ENCODE measurements at regions not wholly inside any gene's neighbourhood (a gene's known extent, or its start where the extent isn't known, plus 50 kb on each side); places are given as distances from the start of the nearest gene placed in this dataset.
A peak's percentile ranks its signal among the peaks of the same experiment; 100 is the strongest.

- no peak for TF ChIP-seq CTCF (IDR thresholded peaks at IDR 0.05; ENCODE audit: insufficient read depth, low read depth, low read length)
- no peak overlapping the region for H3K4me3 ChIP-seq (ENCODE audit: low read depth, low read length)
- no peak for DNase-seq (ENCODE audit: low read depth)
Observed at GRCh38 chr4:107122736-107123135, 86.6 kb upstream of the DKK2 start.

GRCh38 chr4:107120661-107121060 is 84.5 kb upstream of the DKK2 start:
- no peak for DNase-seq (ENCODE audit: low read depth)
- no peak overlapping the region for H3K4me3 ChIP-seq (ENCODE audit: low read depth, low read length)
- TF ChIP-seq CTCF (IDR thresholded peaks at IDR 0.05; ENCODE audit: insufficient read depth, low read depth, low read length), result no peak

GRCh38 chr4:107117726-107118125 is 81.6 kb upstream of the DKK2 start:
- no peak overlapping the region for H3K4me3 ChIP-seq (ENCODE audit: low read depth, low read length)
- no peak for TF ChIP-seq CTCF (IDR thresholded peaks at IDR 0.05; ENCODE audit: insufficient read depth, low read depth, low read length)
- DNase-seq (ENCODE audit: low read depth), result no peak

- TF ChIP-seq CTCF (IDR thresholded peaks at IDR 0.05; ENCODE audit: insufficient read depth, low read depth, low read length), result no peak
- H3K4me3 ChIP-seq (ENCODE audit: low read depth, low read length), result no peak overlapping the region
- peak; percentile 62 for DNase-seq (ENCODE audit: low read depth)
Observed at GRCh38 chr4:107115185-107115847, 79.2 kb upstream of the DKK2 start.

- DNase-seq (ENCODE audit: low read depth), result no peak
- TF ChIP-seq CTCF (IDR thresholded peaks at IDR 0.05; ENCODE audit: insufficient read depth, low read depth, low read length), result no peak
- no peak overlapping the region for H3K4me3 ChIP-seq (ENCODE audit: low read depth, low read length)
Observed at GRCh38 chr4:107114059-107114458, 77.9 kb upstream of the DKK2 start.

- TF ChIP-seq CTCF (IDR thresholded peaks at IDR 0.05; ENCODE audit: insufficient read depth, low read depth, low read length), result no peak
- no peak overlapping the region for H3K4me3 ChIP-seq (ENCODE audit: low read depth, low read length)
- DNase-seq (ENCODE audit: low read depth), result no peak
Observed at GRCh38 chr4:107098401-107098800, 62.3 kb upstream of the DKK2 start.

- peak; percentile 7 for DNase-seq (ENCODE audit: low read depth)
- H3K4me3 ChIP-seq (ENCODE audit: low read depth, low read length), result no peak overlapping the region
- no peak for TF ChIP-seq CTCF (IDR thresholded peaks at IDR 0.05; ENCODE audit: insufficient read depth, low read depth, low read length)
Observed at GRCh38 chr4:107094976-107095375, 58.9 kb upstream of the DKK2 start.
